Testis (tissue), 2 donors: ENCODE measurements at regions not wholly inside any gene's neighbourhood (a gene's known extent, or its start where the extent isn't known, plus 50 kb on each side); places are given as distances from the start of the nearest gene placed in this dataset.

Experiments
- CTCF ChIP-seq, 3 experiments: fragments of 450-650 bp in 2 of 3; fragments of 200-600 bp in 1 of 3; sonication (generic) in 1 of 3; IDR thresholded peaks; one replicate each; pipeline ENCODE4 v1.5.1; 2016 to 2019; ENCODE audit warnings: antibody characterized with exemption in 3 of 3, mild to moderate bottlenecking in 2 of 3, moderate library complexity in 1 of 3
- POLR2A ChIP-seq: fragments of 450-650 bp; IDR thresholded peaks from one replicate; pipeline ENCODE4 v1.6.1; 2017; ENCODE audit warnings: antibody characterized with exemption, mild to moderate bottlenecking, moderate library complexity

- no peak for TF ChIP-seq CTCF (IDR thresholded peaks at IDR 0.05)
- no peak for TF ChIP-seq POLR2A
These were observed 370.1 kb downstream of the ZFHX3 start for GRCh38 chr16:72677662-72678447.
